H1 (cell line): ENCODE measurements at regions not wholly inside any gene's neighbourhood (a gene's known extent, or its start where the extent isn't known, plus 50 kb on each side); places are given as distances from the start of the nearest gene placed in this dataset.

Experiments
- CTCF ChIA-PET: fragments of 300-600 bp; sonication (Branson Sonifier 250); formaldehyde crosslinking; loops from one replicate; lab custom pipeline; 2021; ENCODE audit not compliant: partially characterized antibody; lab: Charles Lee
- POLR2A ChIA-PET: fragments of 300-600 bp; sonication (Branson Sonifier 250); formaldehyde crosslinking; loops from one replicate; lab custom pipeline; 2021; ENCODE audit warnings: inconsistent platforms; ENCODE audit not compliant: partially characterized antibody; lab: Charles Lee
- DNase-seq, 2 experiments: peaks; one replicate each; pipeline versions ENCODE4 v3.0.0 to v3.0.0-alpha.2; 2010 to 2022; ENCODE audit warnings: low spot score in 2 of 2, low read depth in 1 of 2, mixed read lengths in 1 of 2
- FAIRE-seq: peaks from 2 replicates; lab custom pipeline; 2011; peaks lifted over from hg19 to GRCh38; lab: Jason Lieb, UNC
- H2AFZ ChIP-seq: 2 replicates; pipeline ENCODE4 v1.8.1; 2012; ENCODE audit warnings: low read length, inconsistent platforms
- H2AK5ac ChIP-seq: 2 replicates; pipeline ENCODE4 v1.6.1; 2013; ENCODE audit warnings: low read depth, low read length
- H2BK120ac ChIP-seq: replicated peaks from 2 replicates; pipeline ENCODE3; 2013; ENCODE audit warnings: low read depth, low read length, inconsistent platforms
- H2BK12ac ChIP-seq: 2 replicates; pipeline ENCODE4 v1.6.1; 2013; ENCODE audit warnings: low read depth, low read length
- H2BK15ac ChIP-seq: 2 replicates; pipeline ENCODE4 v1.6.1; 2013; ENCODE audit warnings: low read length
- H2BK20ac ChIP-seq: 2 replicates; pipeline ENCODE4 v1.6.1; 2013; ENCODE audit warnings: low read length
- H2BK5ac ChIP-seq: 2 replicates; pipeline ENCODE4 v1.6.1; 2013; ENCODE audit warnings: low read depth, low read length
- H3K14ac ChIP-seq: 2 replicates; pipeline ENCODE4 v1.6.1; 2013; ENCODE audit warnings: inconsistent platforms; ENCODE audit not compliant: insufficient read length
- H3K18ac ChIP-seq: 2 replicates; pipeline ENCODE4 v1.6.1; 2013; ENCODE audit warnings: low read length; ENCODE audit errors: extremely low read depth
- H3K23ac ChIP-seq: 2 replicates; pipeline ENCODE4 v1.6.1; 2013; ENCODE audit warnings: inconsistent platforms; ENCODE audit not compliant: insufficient read length
- H3K23me2 ChIP-seq: 2 replicates; pipeline ENCODE4 v1.6.1; 2013; ENCODE audit warnings: low read depth, low read length
- H3K27ac ChIP-seq: 2 replicates; pipeline ENCODE4 v1.6.1; 2011; ENCODE audit warnings: low read depth, low read length, inconsistent platforms
- H3K27me3 ChIP-seq, 4 experiments: replicated peaks in 1 of 4; 1 replicate in 1 of 4; 2 replicates in 3 of 4; pipeline versions ENCODE4 v1.6.1 to v1.8.1; 2011 to 2013; ENCODE audit warnings: low read length in 3 of 4, mild to moderate bottlenecking in 3 of 4, inconsistent platforms in 2 of 4, mixed read lengths in 2 of 4, moderate library complexity in 1 of 4; ENCODE audit not compliant: control insufficient read depth in 3 of 4, insufficient read depth in 3 of 4; ENCODE audit errors: extremely low read depth in 1 of 4
- H3K36me3 ChIP-seq, 4 experiments: 2 replicates each; pipeline versions ENCODE4 v1.6.1 to v1.8.1; 2011 to 2013; ENCODE audit warnings: mild to moderate bottlenecking in 4 of 4, low read length in 3 of 4, moderate library complexity in 2 of 4, control low read depth in 1 of 4, inconsistent platforms in 1 of 4; ENCODE audit not compliant: insufficient read depth in 4 of 4, control insufficient read depth in 2 of 4
- H3K4ac ChIP-seq: replicated peaks from 2 replicates; pipeline ENCODE3; 2013; ENCODE audit warnings: low read length, low read depth, mixed read lengths, inconsistent platforms; ENCODE audit not compliant: insufficient read length
- H3K4me1 ChIP-seq, 4 experiments: replicated peaks in 1 of 4; 1 replicate in 1 of 4; 2 replicates in 3 of 4; pipeline versions ENCODE4 v1.6.1 to v1.8.1; 2011 to 2013; ENCODE audit warnings: low read length in 3 of 4, inconsistent platforms in 2 of 4, mixed read lengths in 1 of 4; ENCODE audit not compliant: insufficient read depth in 4 of 4, control insufficient read depth in 3 of 4
- H3K4me2 ChIP-seq, 2 experiments: 2 replicates each; pipeline versions ENCODE4 v1.6.1 to v1.8.1; 2011 to 2013; ENCODE audit warnings: low read depth in 2 of 2, low read length in 2 of 2, control low read depth in 1 of 2, inconsistent platforms in 1 of 2, mild to moderate bottlenecking in 1 of 2; ENCODE audit not compliant: insufficient read depth in 1 of 2
- H3K4me3 ChIP-seq, 4 experiments: fragments of 200-600, 300-600 bp in 1 of 4; sonication (generic), shearing (Covaris generic), sonication (Bioruptor Twin) in 1 of 4; 2 replicates each; pipeline versions ENCODE4 v1.5.1 to v1.8.1; 2011 to 2016; ENCODE audit warnings: low read length in 4 of 4, low read depth in 3 of 4, control low read depth in 2 of 4, inconsistent platforms in 2 of 4, mild to moderate bottlenecking in 2 of 4, mixed read lengths in 1 of 4, moderate library complexity in 1 of 4; ENCODE audit not compliant: insufficient read depth in 2 of 4; ENCODE audit errors: extremely low read depth in 1 of 4
- H3K56ac ChIP-seq: replicated peaks from 2 replicates; pipeline ENCODE3; 2013; ENCODE audit warnings: low read depth, mild to moderate bottlenecking, mixed read lengths, low read length, inconsistent platforms; ENCODE audit not compliant: insufficient read length
- H3K79me1 ChIP-seq: 2 replicates; pipeline ENCODE4 v1.6.1; 2013; ENCODE audit warnings: low read depth, low read length, control low read depth
- H3K79me2 ChIP-seq, 2 experiments: 2 replicates each; pipeline versions ENCODE4 v1.6.1 to v1.8.1; 2012 to 2013; ENCODE audit warnings: low read length in 2 of 2, mild to moderate bottlenecking in 2 of 2, inconsistent platforms in 1 of 2; ENCODE audit not compliant: insufficient read depth in 2 of 2, control insufficient read depth in 1 of 2
- H3K9ac ChIP-seq, 4 experiments: replicated peaks in 1 of 4; 1 replicate in 1 of 4; 2 replicates in 3 of 4; pipeline versions ENCODE4 v1.6.1 to v1.8.1; 2011 to 2013; ENCODE audit warnings: low read depth in 3 of 4, low read length in 3 of 4, control low read depth in 2 of 4, mild to moderate bottlenecking in 2 of 4, moderate library complexity in 2 of 4, inconsistent platforms in 1 of 4; ENCODE audit errors: extremely low read depth in 1 of 4
- H3K9me3 ChIP-seq, 2 experiments: 2 replicates each; pipeline versions ENCODE4 v1.6.1 to v1.8.1; 2012 to 2013; ENCODE audit warnings: mild to moderate bottlenecking in 2 of 2, moderate library complexity in 2 of 2, control low read depth in 1 of 2, inconsistent platforms in 1 of 2, low read depth in 1 of 2, low read length in 1 of 2, mixed read lengths in 1 of 2; ENCODE audit not compliant: insufficient read depth in 2 of 2
- H4K20me1 ChIP-seq, 2 experiments: replicated peaks in 1 of 2; 2 replicates each; pipeline versions ENCODE3 to v1.8.1; 2011 to 2013; ENCODE audit warnings: inconsistent platforms in 2 of 2, low read length in 2 of 2, mild to moderate bottlenecking in 1 of 2; ENCODE audit not compliant: insufficient read depth in 2 of 2, control insufficient read depth in 1 of 2
- H4K5ac ChIP-seq: 2 replicates; pipeline ENCODE4 v1.6.1; 2013; ENCODE audit warnings: low read length, low read depth, mixed read lengths, inconsistent platforms; ENCODE audit not compliant: insufficient read length
- H4K8ac ChIP-seq: 2 replicates; pipeline ENCODE4 v1.8.0; 2013; ENCODE audit warnings: mild to moderate bottlenecking, moderate library complexity, low read length, inconsistent platforms; ENCODE audit not compliant: insufficient read depth; ENCODE audit errors: extremely low read depth
- H4K91ac ChIP-seq: replicated peaks from 2 replicates; pipeline ENCODE3; 2013; ENCODE audit warnings: low read length, mixed read lengths, inconsistent platforms; ENCODE audit not compliant: insufficient read length
- EGR1 ChIP-seq: IDR thresholded peaks from 2 replicates; pipeline ENCODE4 v1.6.1; 2011; ENCODE audit warnings: low read depth, low read length, borderline replicate concordance
- EP300 ChIP-seq, 2 experiments: IDR thresholded peaks; 1 replicate in 1 of 2; 2 replicates in 1 of 2; pipeline ENCODE4 v1.6.1; 2011 to 2012; ENCODE audit warnings: low read depth in 2 of 2, low read length in 2 of 2, mild to moderate bottlenecking in 2 of 2, borderline replicate concordance in 1 of 2, inconsistent platforms in 1 of 2, moderate library complexity in 1 of 2
- EZH2 ChIP-seq: fragments of 200-600 bp; sonication (generic); IDR thresholded peaks from 2 replicates; pipeline ENCODE4 v1.7.1; 2012; ENCODE audit warnings: low read depth, mild to moderate bottlenecking, moderate library complexity, low read length, inconsistent platforms; ENCODE audit not compliant: severe bottlenecking
- GTF2F1 ChIP-seq: IDR thresholded peaks from 2 replicates; pipeline ENCODE4 v1.6.1; 2012; ENCODE audit warnings: low read depth, low read length, improper control_type of control experiment, borderline replicate concordance
- POLR2A ChIP-seq, 2 experiments: IDR thresholded peaks; 1 replicate in 1 of 2; 2 replicates in 1 of 2; pipeline ENCODE4 v1.6.1; 2011; ENCODE audit warnings: low read depth in 2 of 2, low read length in 2 of 2, mild to moderate bottlenecking in 2 of 2; ENCODE audit errors: control extremely low read depth in 1 of 2
- SP2 ChIP-seq: IDR thresholded peaks from 2 replicates; pipeline ENCODE4 v1.6.1; 2012; ENCODE audit warnings: mild to moderate bottlenecking, low read length, inconsistent platforms
- WGBS, 2 experiments: shearing (Covaris generic) in 1 of 2; methylation state at CpG; one replicate each; pipeline versions ENCODE4 v1.1.6 to v1.1.7; 2013 to 2015; ENCODE audit warnings: low lambda C conversion rate in 2 of 2, mixed read lengths in 2 of 2, inconsistent platforms in 1 of 2, low coverage in 1 of 2, missing lambda C conversion rate in 1 of 2; ENCODE audit not compliant: insufficient replicate concordance in 2 of 2, insufficient coverage in 1 of 2, insufficient read length in 1 of 2; ENCODE audit errors: extremely low coverage in 1 of 2, missing lambda C conversion rate in 1 of 2; 5-methylcytosine and 5-hydroxymethylcytosine counted together

DNA sequence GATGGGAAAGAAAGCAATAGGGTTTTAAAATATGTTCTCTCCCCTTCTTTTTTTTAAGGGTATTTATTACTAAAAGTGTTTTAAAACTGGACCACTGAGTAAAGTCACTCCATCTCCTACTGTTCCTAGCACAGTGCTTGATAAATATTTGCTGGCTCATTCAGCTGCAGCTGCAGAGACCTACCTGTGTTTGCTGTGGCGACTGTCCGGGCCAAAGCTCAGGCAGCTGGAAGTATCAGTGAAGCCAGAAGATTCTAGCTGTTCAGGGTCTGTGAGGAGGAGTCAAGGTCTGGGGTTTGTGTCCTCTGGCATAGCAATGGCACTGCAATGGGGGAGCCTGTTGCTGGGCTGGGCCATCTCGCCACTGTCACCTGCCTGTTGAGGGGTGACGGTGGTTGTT lies 109.9 kb downstream of the RPLP1 start:
- H2AFZ ChIP-seq = no peak overlapping the region
- no peak overlapping the region for H3K27ac ChIP-seq
- H3K9ac ChIP-seq = no peak overlapping the region
- CTCF ChIA-PET = interaction anchor here (1.2 to 1.5 kb wide), 3 partner anchors 13 to 39 kb away, joined by 3 to 6 read pairs (median 3); no protein-coding TSS in a partner anchor
- H3K79me2 ChIP-seq = no peaks in the 10 kb centered on the region
- no peaks in the 10 kb centered on the region; a peak in 1 of 7 replicates for H3K27me3 ChIP-seq
- no peak overlapping the region for H4K91ac ChIP-seq
- H2BK15ac ChIP-seq = no peak overlapping the region
- no peak overlapping the region for H2AK5ac ChIP-seq
- no peak overlapping the region for H3K4me2 ChIP-seq
- no peak overlapping the region for H3K4me3 ChIP-seq
- H4K20me1 ChIP-seq = no peaks in the 10 kb centered on the region
- FAIRE-seq = no peak
- no peak overlapping the region for H3K18ac ChIP-seq
- no peak overlapping the region for H3K56ac ChIP-seq
- no peaks in the 10 kb centered on the region for H3K23me2 ChIP-seq
- no peak overlapping the region for H4K5ac ChIP-seq
- no peak overlapping the region for H2BK5ac ChIP-seq
- POLR2A ChIA-PET = interaction anchor here (1.5 kb wide), 1 partner anchor 32 kb away, joined by 4 read pairs; no protein-coding TSS in a partner anchor
- TF ChIP-seq EZH2 (no peak), SP2 (no peak), EGR1 (no peak), GTF2F1 (no peak), EP300 (IDR thresholded peaks at IDR 0.05; ENCODE audit: borderline replicate concordance in 1 of 2, low read depth in 2 of 2, low read length in 2 of 2) (no peak), POLR2A (IDR thresholded peaks at IDR 0.05; ENCODE audit: control extremely low read depth in 1 of 2, low read depth in 2 of 2, low read length in 2 of 2) (no peak)
- H2BK120ac ChIP-seq = no peak overlapping the region
- 90% methylated on average over 4 of the region's 4 CpGs; no CpG with 5 or more reads in 1 of the 2 experiments for WGBS, 2 experiments
- H2BK20ac ChIP-seq = no peak overlapping the region
- H2BK12ac ChIP-seq = no peak overlapping the region
- H3K79me1 ChIP-seq = no peaks in the 10 kb centered on the region
- peaks cover 0 to 3% (median under 1%) of the 10 kb centered on the region in 4 experiments; a peak in 2 of 7 replicates for H3K4me1 ChIP-seq
- H3K23ac ChIP-seq = no peak overlapping the region
- no peak overlapping the region for H4K8ac ChIP-seq
- H3K14ac ChIP-seq = no peak overlapping the region
- DNase-seq = no peak
- no peak overlapping the region for H3K4ac ChIP-seq
- no peaks in the 10 kb centered on the region for H3K9me3 ChIP-seq
- H3K36me3 ChIP-seq = no peaks in the 10 kb centered on the region
